Prostate gland (tissue), 2 donors: ENCODE measurements at regions not wholly inside any gene's neighbourhood (a gene's known extent, or its start where the extent isn't known, plus 50 kb on each side); places are given as distances from the start of the nearest gene placed in this dataset.
A peak's percentile ranks its signal among the peaks of the same experiment; 100 is the strongest.

Experiments used
- DNase-seq: peaks from one replicate; pipeline ENCODE4 v3.0.0-alpha.2; 2019; ENCODE audit warnings: low spot score
- H3K27ac ChIP-seq, 2 donors: fragments of 200-600 bp; sonication (generic); 2 replicates each; pipeline ENCODE4 v1.5.1; 2017 to 2019
- H3K27me3 ChIP-seq: fragments of 200-600 bp; sonication (generic); replicated peaks from 2 replicates; pipeline ENCODE4 v1.5.1; 2019; ENCODE audit not compliant: insufficient read depth
- H3K36me3 ChIP-seq, 2 donors: fragments of 200-600 bp; sonication (generic); 1 replicate in 1 of 2; 2 replicates in 1 of 2; pipeline versions ENCODE4 v1.5.1 to v1.8.1; 2017 to 2019
- H3K4me1 ChIP-seq: fragments of 200-600 bp; sonication (generic); replicated peaks from 2 replicates; pipeline ENCODE4 v1.5.1; 2019
- H3K4me3 ChIP-seq, 2 donors: fragments of 200-600 bp; sonication (generic); 2 replicates each; pipeline ENCODE4 v1.5.1; 2017 to 2019
- H3K9me3 ChIP-seq: fragments of 200-600 bp; sonication (generic); 2 replicates; pipeline ENCODE4 v1.5.1; 2017
- CTCF ChIP-seq, 4 experiments: fragments of 200-600 bp in 2 of 4; fragments of 450-650 bp in 2 of 4; sonication (generic) in 2 of 4; IDR thresholded peaks; 1 replicate in 3 of 4; 2 replicates in 1 of 4; pipeline ENCODE4 v1.5.1; 2016 to 2019; ENCODE audit warnings: antibody characterized with exemption in 4 of 4, mild to moderate bottlenecking in 2 of 4, moderate library complexity in 2 of 4
- POLR2A ChIP-seq: fragments of 450-650 bp; IDR thresholded peaks from one replicate; pipeline ENCODE4 v1.6.1; 2016; ENCODE audit warnings: antibody characterized with exemption, mild to moderate bottlenecking
- POLR2AphosphoS5 ChIP-seq: sonication (generic); formaldehyde crosslinking; IDR thresholded peaks from one replicate; pipeline ENCODE4 v1.6.1; 2017; ENCODE audit warnings: antibody characterized with exemption
- WGBS: methylation state at CpG from one replicate; pipeline ENCODE4 v1.1.5; 2018; 5-methylcytosine and 5-hydroxymethylcytosine counted together
- intact Hi-C: fragments of 100-400 bp; cut with DNase I; formaldehyde crosslinking; loops from one replicate; pipeline ENCODE4 v1.14.2; 2022

GRCh38 chr2:103155308-103155707, 393.5 kb downstream of the TMEM182 start:
- Histone ChIP-seq H3K27ac (no peak overlapping the region), H3K4me3 (no peak overlapping the region), H3K36me3 (no peaks in the 10 kb centered on the region), H3K27me3 (no peaks in the 10 kb centered on the region), H3K4me1 (no peaks in the 10 kb centered on the region), H3K9me3 (no peaks in the 10 kb centered on the region)
- intact Hi-C loops = no loop called here
- WGBS = 91% methylated on average over 3 of the region's 3 CpGs
- no peak for DNase-seq
- no peak for TF ChIP-seq POLR2AphosphoS5
- no peak for TF ChIP-seq CTCF (IDR thresholded peaks at IDR 0.05)
- no peak for TF ChIP-seq POLR2A

GRCh38 chr2:103159018-103159417, 397.2 kb downstream of the TMEM182 start:
- H3K27ac ChIP-seq = no peak overlapping the region
- WGBS = 51% methylated on average over 3 of the region's 3 CpGs
- H3K4me1 ChIP-seq = no peaks in the 10 kb centered on the region
- H3K9me3 ChIP-seq = no peaks in the 10 kb centered on the region
- intact Hi-C loops = no loop called here
- DNase-seq = no peak
- no peaks in the 10 kb centered on the region for H3K27me3 ChIP-seq
- H3K36me3 ChIP-seq = no peaks in the 10 kb centered on the region
- H3K4me3 ChIP-seq = no peak overlapping the region
- TF ChIP-seq POLR2AphosphoS5 (no peak), CTCF (IDR thresholded peaks at IDR 0.05) (no peak), POLR2A (no peak)

- 38% methylated on average over 7 of the region's 7 CpGs for WGBS
- TF ChIP-seq CTCF (IDR thresholded peaks at IDR 0.05) (peak in 3 of 4 experiments; percentile 41 to 50 (median 45)), POLR2AphosphoS5 (no peak)
- Histone ChIP-seq H3K27me3 (no peaks in the 10 kb centered on the region), H3K9me3 (no peaks in the 10 kb centered on the region), H3K4me1 (no peaks in the 10 kb centered on the region), H3K4me3 (no peak overlapping the region), H3K36me3 (no peaks in the 10 kb centered on the region), H3K27ac (no peak overlapping the region)
- intact Hi-C loops = no loop called here
- DNase-seq = peak; percentile 10
Observed at GRCh38 chr2:103161456-103162289, 399.8 kb downstream of the TMEM182 start.

GRCh38 chr2:103164748-103165147, 402.9 kb downstream of the TMEM182 start:
- intact Hi-C loops = no loop called here
- TF ChIP-seq POLR2A = no peak
- no peak for TF ChIP-seq POLR2AphosphoS5
- TF ChIP-seq CTCF (IDR thresholded peaks at IDR 0.05) = no peak
- DNase-seq = no peak
- Histone ChIP-seq H3K9me3 (no peaks in the 10 kb centered on the region), H3K36me3 (no peaks in the 10 kb centered on the region), H3K27ac (no peak overlapping the region), H3K27me3 (no peaks in the 10 kb centered on the region), H3K4me3 (no peak overlapping the region), H3K4me1 (no peaks in the 10 kb centered on the region)
- 71% methylated on average over 5 of the region's 5 CpGs for WGBS

- no peak overlapping the region for H3K27ac ChIP-seq
- intact Hi-C loops = no loop called here
- no peaks in the 10 kb centered on the region for H3K36me3 ChIP-seq
- H3K4me3 ChIP-seq = no peak overlapping the region
- H3K9me3 ChIP-seq = no peaks in the 10 kb centered on the region
- TF ChIP-seq POLR2A (no peak), CTCF (IDR thresholded peaks at IDR 0.05) (no peak), POLR2AphosphoS5 (no peak)
- DNase-seq = no peak
- H3K27me3 ChIP-seq = no peaks in the 10 kb centered on the region
- no peaks in the 10 kb centered on the region for H3K4me1 ChIP-seq
- WGBS = 85% methylated on average over 6 of the region's 6 CpGs
Observed at GRCh38 chr2:103165836-103166235, 404.0 kb downstream of the TMEM182 start.
